ENCODE measurements at regions not wholly inside any gene's neighbourhood (a gene's known extent, or its start where the extent isn't known, plus 50 kb on each side); places are given as distances from the start of the nearest gene placed in this dataset.

GRCh38 chr1:96980448-96980847 lies 258.9 kb downstream of the PTBP2 start:
- TF ChIP-seq EZH2 (IDR thresholded peaks at IDR 0.05) (no peak), POLR2AphosphoS5 (IDR thresholded peaks at IDR 0.05; ENCODE audit: borderline replicate concordance, low read depth, low read length) (peak; percentile 79; the same call in 1 of the 2 replicates)

Data from SK-N-MC (cell line).